G401.6 (cell line): ENCODE measurements at regions not wholly inside any gene's neighbourhood (a gene's known extent, or its start where the extent isn't known, plus 50 kb on each side); places are given as distances from the start of the nearest gene placed in this dataset.
"Not testable (repeated sequence)": the region's sequence is repeated elsewhere in the genome, so short reads cannot be mapped to it uniquely, and the experiment has no call there.

Experiments used
- FAIRE-seq: peaks from 2 replicates; lab custom pipeline; 2012; peaks lifted over from hg19 to GRCh38; lab: Jason Lieb, UNC

GRCh38 chr2:61774351-61774750, 79.5 kb downstream of the FAM161A start:
- no peak for FAIRE-seq

GRCh38 chr2:61771904-61772845, 81.7 kb downstream of the FAM161A start:
- no peak for FAIRE-seq

- no peak for FAIRE-seq
Measured at GRCh38 chr2:61770746-61771145, 83.1 kb downstream of the FAM161A start.

- FAIRE-seq: no peak
Measured at GRCh38 chr2:61770298-61770697, 83.6 kb downstream of the FAM161A start.

GRCh38 chr2:61769093-61769675, 84.7 kb downstream of the FAM161A start:
- FAIRE-seq: no peak

- peak; percentile 98 for FAIRE-seq
Measured at GRCh38 chr2:61764035-61764800, 89.6 kb downstream of the FAM161A start.

GRCh38 chr2:61763605-61764034, 90.2 kb downstream of the FAM161A start:
- FAIRE-seq: no peak

GRCh38 chr2:61762292-61762691, 91.6 kb downstream of the FAM161A start:
- no peak for FAIRE-seq

GRCh38 chr2:61759718-61760117, 94.1 kb downstream of the FAM161A start:
- no peak for FAIRE-seq

- no peak for FAIRE-seq
Measured at GRCh38 chr2:61759005-61759404, 94.9 kb downstream of the FAM161A start.

- FAIRE-seq: no peak
Measured at GRCh38 chr2:61758159-61758558, 95.7 kb downstream of the FAM161A start.

- no peak for FAIRE-seq
Measured at GRCh38 chr2:61753512-61753911, 100.3 kb downstream of the FAM161A start.

- FAIRE-seq: no peak
Measured at GRCh38 chr2:61750624-61751023, 103.2 kb downstream of the FAM161A start.

GRCh38 chr2:61742955-61743354, 110.9 kb downstream of the FAM161A start:
- no peak for FAIRE-seq

GRCh38 chr2:61737841-61738240, 116.0 kb downstream of the FAM161A start:
- no peak for FAIRE-seq

GRCh38 chr2:61736953-61737352, 116.9 kb downstream of the FAM161A start:
- FAIRE-seq: no peak

GRCh38 chr2:61733563-61733962, 120.3 kb downstream of the FAM161A start:
- no peak for FAIRE-seq

- FAIRE-seq: no peak
Measured at GRCh38 chr2:61732787-61733186, 121.1 kb downstream of the FAM161A start.

GRCh38 chr2:61727746-61728145, 126.1 kb downstream of the FAM161A start:
- FAIRE-seq: no peak

GRCh38 chr2:61726456-61727209, 127.2 kb downstream of the FAM161A start:
- no peak for FAIRE-seq

- FAIRE-seq: not testable (repeated sequence)
Measured at GRCh38 chr2:61723364-61723763, 130.5 kb downstream of the FAM161A start.

- no peak for FAIRE-seq
Measured at GRCh38 chr2:61722800-61723199, 131.1 kb downstream of the FAM161A start.
